MM.1S (cell line): ENCODE measurements at regions not wholly inside any gene's neighbourhood (a gene's known extent, or its start where the extent isn't known, plus 50 kb on each side); places are given as distances from the start of the nearest gene placed in this dataset.

Experiments used
- CTCF ChIP-seq: fragments of 300-600 bp; sonication (generic); IDR thresholded peaks from 2 replicates; pipeline ENCODE4 v1.5.1; 2016; ENCODE audit warnings: antibody characterized with exemption, low read length, mixed read lengths
- EZH2 ChIP-seq: fragments of 300-600 bp; sonication (generic); optimal IDR thresholded peaks from 2 replicates; pipeline ENCODE3; 2017; ENCODE audit warnings: low read depth, mild to moderate bottlenecking, antibody characterized with exemption, low read length, mixed read lengths
- EZH2phosphoT487 ChIP-seq: fragments of 300-600 bp; sonication (generic); IDR thresholded peaks from 2 replicates; pipeline ENCODE4 v1.6.1; 2018; ENCODE audit warnings: antibody characterized with exemption, low read length

GRCh38 chr14:99015833-99016232 lies 256.2 kb downstream of the BCL11B start:
- TF ChIP-seq CTCF (no peak), EZH2 (no peak), EZH2phosphoT487 (no peak)
